GM12878 (cell line): ENCODE measurements at regions not wholly inside any gene's neighbourhood (a gene's known extent, or its start where the extent isn't known, plus 50 kb on each side); places are given as distances from the start of the nearest gene placed in this dataset.

Experiments
- BCL3 ChIP-seq: IDR thresholded peaks from 2 replicates; pipeline ENCODE4 v1.6.1; 2011; ENCODE audit warnings: borderline replicate concordance, low read depth, mild to moderate bottlenecking, moderate library complexity, low read length; ENCODE audit not compliant: insufficient read depth, poor library complexity, severe bottlenecking
- CBFB ChIP-seq: IDR thresholded peaks from 2 replicates; pipeline ENCODE4 v1.6.1; 2016; ENCODE audit warnings: antibody characterized with exemption, low read depth
- CHD1 ChIP-seq: IDR thresholded peaks from 2 replicates; pipeline ENCODE4 v1.6.1; 2012; ENCODE audit warnings: low read depth, low read length, improper control_type of control experiment
- FOXM1 ChIP-seq: IDR thresholded peaks from 2 replicates; pipeline ENCODE4 v1.6.1; 2012; ENCODE audit warnings: low read depth, mild to moderate bottlenecking, inconsistent platforms, low read length, moderate library complexity
- IRF3 ChIP-seq: fragments of 450-650 bp; IDR thresholded peaks from 2 replicates; pipeline ENCODE4 v1.6.1; 2014; ENCODE audit warnings: mild to moderate bottlenecking
- MAX ChIP-seq: IDR thresholded peaks from 2 replicates; pipeline ENCODE4 v1.6.1; 2012; ENCODE audit warnings: low read depth, low read length, improper control_type of control experiment
- MEF2B ChIP-seq: fragments of 450-650 bp; IDR thresholded peaks from 2 replicates; pipeline ENCODE4 v1.6.1; 2018; ENCODE audit warnings: mild to moderate bottlenecking, moderate library complexity; ENCODE audit not compliant: partially characterized antibody, poor library complexity, severe bottlenecking
- NBN ChIP-seq: fragments of 450-650 bp; IDR thresholded peaks from 2 replicates; pipeline ENCODE4 v1.6.1; 2016
- NFXL1 ChIP-seq: fragments of 450-650 bp; IDR thresholded peaks from 2 replicates; pipeline ENCODE4 v1.6.1; 2017; ENCODE audit warnings: antibody characterized with exemption, mild to moderate bottlenecking, borderline replicate concordance
- RFX5 ChIP-seq: IDR thresholded peaks from 2 replicates; pipeline ENCODE4 v1.6.1; 2011; ENCODE audit warnings: low read depth, low read length, improper control_type of control experiment
- SIN3A ChIP-seq: IDR thresholded peaks from 2 replicates; pipeline ENCODE4 v1.6.1; 2012; ENCODE audit warnings: low read depth, low read length, improper control_type of control experiment
- SMAD1 ChIP-seq: fragments of 450-650 bp; IDR thresholded peaks from 2 replicates; pipeline ENCODE4 v1.6.1; 2018; ENCODE audit warnings: mild to moderate bottlenecking, low read depth; ENCODE audit not compliant: partially characterized antibody
- SREBF2 ChIP-seq: IDR thresholded peaks from 2 replicates; pipeline ENCODE4 v1.6.1; 2012; ENCODE audit warnings: mild to moderate bottlenecking, low read length
- USF2 ChIP-seq: IDR thresholded peaks from 2 replicates; pipeline ENCODE4 v1.6.1; 2011; ENCODE audit warnings: low read depth, low read length, improper control_type of control experiment, borderline replicate concordance
- YBX1 ChIP-seq: fragments of 450-650 bp; IDR thresholded peaks from 2 replicates; pipeline ENCODE4 v1.6.1; 2016; ENCODE audit warnings: antibody characterized with exemption

- TF ChIP-seq BCL3 (no peak), YBX1 (no peak), MEF2B (no peak), SMAD1 (no peak), RFX5 (no peak), SIN3A (no peak), NFXL1 (no peak), CBFB (no peak), FOXM1 (no peak), USF2 (no peak), MAX (no peak), NBN (no peak), CHD1 (no peak), SREBF2 (no peak), IRF3 (no peak)
Observed at GRCh38 chr7:17486835-17487234, 188.4 kb downstream of the AHR start (continued).
